Right atrium auricular region (tissue), 2 donors: ENCODE measurements at regions not wholly inside any gene's neighbourhood (a gene's known extent, or its start where the extent isn't known, plus 50 kb on each side); places are given as distances from the start of the nearest gene placed in this dataset.

Source experiments
- DNase-seq: peaks from one replicate; pipeline ENCODE4 v3.0.0-alpha.2; 2019; ENCODE audit warnings: low spot score
- H3K27ac ChIP-seq, 2 donors: fragments of 200-600 bp; sonication (generic); 1 replicate in 1 of 2; 2 replicates in 1 of 2; pipeline ENCODE4 v1.5.1; 2016 to 2019
- H3K27me3 ChIP-seq, 2 donors: fragments of 200-600 bp; sonication (generic); one replicate each; pipeline versions ENCODE4 v1.5.1 to v1.6.0; 2017 to 2019
- H3K36me3 ChIP-seq: fragments of 200-600 bp; sonication (generic); one replicate; pipeline ENCODE4 v1.5.1; 2016
- H3K4me1 ChIP-seq, 2 donors: fragments of 200-600 bp; sonication (generic); one replicate each; pipeline versions ENCODE4 v1.5.1 to v1.6.0; 2017 to 2019
- H3K4me3 ChIP-seq, 2 donors: fragments of 200-600 bp; sonication (generic); 1 replicate in 1 of 2; 2 replicates in 1 of 2; pipeline ENCODE4 v1.5.1; 2017 to 2019; ENCODE audit warnings: mild to moderate bottlenecking in 1 of 2, moderate library complexity in 1 of 2
- H3K9me3 ChIP-seq, 2 donors: fragments of 200-600 bp; sonication (generic); one replicate each; pipeline ENCODE4 v1.5.1; 2019
- CTCF ChIP-seq, 2 donors: fragments of 200-600 bp; sonication (generic); IDR thresholded peaks; one replicate each; pipeline ENCODE4 v1.5.1; 2019; ENCODE audit warnings: antibody characterized with exemption in 2 of 2

GRCh38 chr13:68697551-68697950, 1410.1 kb upstream of the ATXN8OS start:
- no peaks in the 10 kb centered on the region for H3K27me3 ChIP-seq
- no peaks in the 10 kb centered on the region for H3K4me1 ChIP-seq
- H3K36me3 ChIP-seq, result no peaks in the 10 kb centered on the region
- TF ChIP-seq CTCF (IDR thresholded peaks at IDR 0.05), result no peak
- H3K9me3 ChIP-seq, result no peaks in the 10 kb centered on the region
- H3K27ac ChIP-seq, result no peak overlapping the region
- no peak overlapping the region for H3K4me3 ChIP-seq
- no peak for DNase-seq

- Histone ChIP-seq H3K27ac (no peak overlapping the region), H3K36me3 (no peaks in the 10 kb centered on the region), H3K4me3 (no peak overlapping the region), H3K9me3 (no peaks in the 10 kb centered on the region), H3K27me3 (no peaks in the 10 kb centered on the region), H3K4me1 (no peaks in the 10 kb centered on the region)
- no peak for TF ChIP-seq CTCF (IDR thresholded peaks at IDR 0.05)
- no peak for DNase-seq
These were observed 1410.7 kb upstream of the ATXN8OS start for GRCh38 chr13:68696907-68697306.

- H3K4me1 ChIP-seq, result no peaks in the 10 kb centered on the region
- no peaks in the 10 kb centered on the region for H3K9me3 ChIP-seq
- no peak for TF ChIP-seq CTCF (IDR thresholded peaks at IDR 0.05)
- H3K4me3 ChIP-seq, result no peak overlapping the region
- H3K27ac ChIP-seq, result no peak overlapping the region
- H3K27me3 ChIP-seq, result no peaks in the 10 kb centered on the region
- no peak for DNase-seq
- no peaks in the 10 kb centered on the region for H3K36me3 ChIP-seq
These were observed 1415.6 kb upstream of the ATXN8OS start for GRCh38 chr13:68692049-68692448.

GRCh38 chr13:68690567-68690966, 1417.1 kb upstream of the ATXN8OS start:
- Histone ChIP-seq H3K27me3 (no peaks in the 10 kb centered on the region), H3K36me3 (no peaks in the 10 kb centered on the region), H3K4me1 (no peaks in the 10 kb centered on the region), H3K4me3 (no peak overlapping the region), H3K27ac (no peak overlapping the region), H3K9me3 (no peaks in the 10 kb centered on the region)
- DNase-seq, result no peak
- no peak for TF ChIP-seq CTCF (IDR thresholded peaks at IDR 0.05)

- DNase-seq, result no peak
- H3K27me3 ChIP-seq, result no peaks in the 10 kb centered on the region
These were observed 1431.0 kb upstream of the ATXN8OS start for GRCh38 chr13:68676513-68677115.

More at GRCh38 chr13:68676513-68677115, 1431.0 kb upstream of the ATXN8OS start:
- H3K4me1 ChIP-seq, result no peaks in the 10 kb centered on the region
- H3K4me3 ChIP-seq, result no peak overlapping the region
- H3K36me3 ChIP-seq, result no peaks in the 10 kb centered on the region
- no peak overlapping the region for H3K27ac ChIP-seq
- TF ChIP-seq CTCF (IDR thresholded peaks at IDR 0.05), result no peak
- no peaks in the 10 kb centered on the region for H3K9me3 ChIP-seq
